Mucosa of rectum (tissue), 2 donors: ENCODE measurements at regions not wholly inside any gene's neighbourhood (a gene's known extent, or its start where the extent isn't known, plus 50 kb on each side); places are given as distances from the start of the nearest gene placed in this dataset.

ENCODE experiments used
- H3K27ac ChIP-seq, 2 donors: one replicate each; pipeline ENCODE4 v1.7.0; 2013; ENCODE audit warnings: inconsistent platforms in 2 of 2, low read depth in 2 of 2, low read length in 2 of 2
- H3K27me3 ChIP-seq, 2 donors: one replicate each; pipeline ENCODE4 v1.7.0; 2013; ENCODE audit warnings: low read length in 2 of 2; ENCODE audit not compliant: control insufficient read depth in 2 of 2, insufficient read depth in 2 of 2
- H3K36me3 ChIP-seq, 2 donors: one replicate each; pipeline ENCODE4 v1.7.0; 2013; ENCODE audit warnings: low read length in 2 of 2; ENCODE audit not compliant: control insufficient read depth in 2 of 2, insufficient read depth in 2 of 2
- H3K4me1 ChIP-seq, 2 donors: one replicate each; pipeline ENCODE4 v1.7.0; 2013; ENCODE audit warnings: low read length in 2 of 2, mild to moderate bottlenecking in 1 of 2; ENCODE audit not compliant: control insufficient read depth in 2 of 2, insufficient read depth in 2 of 2
- H3K4me3 ChIP-seq, 2 donors: one replicate each; pipeline ENCODE4 v1.7.0; 2013; ENCODE audit warnings: low read length in 2 of 2
- H3K9ac ChIP-seq, 2 donors: one replicate each; pipeline ENCODE4 v1.7.0; 2013; ENCODE audit warnings: low read length in 2 of 2, low read depth in 1 of 2, mild to moderate bottlenecking in 1 of 2
- H3K9me3 ChIP-seq, 2 donors: one replicate each; pipeline ENCODE4 v1.7.0; 2013; ENCODE audit warnings: low read length in 2 of 2; ENCODE audit not compliant: control insufficient read depth in 2 of 2
- donor health status: healthy.
- donor health status: Normal muscosa, but diverticular disease.

- Histone ChIP-seq H3K27ac (no peak overlapping the region), H3K9me3 (no peaks in the 10 kb centered on the region), H3K9ac (no peak overlapping the region), H3K27me3 (no peaks in the 10 kb centered on the region), H3K4me1 (no peaks in the 10 kb centered on the region), H3K4me3 (no peak overlapping the region), H3K36me3 (no peaks in the 10 kb centered on the region)
Observed at GRCh38 chr16:72299684-72300243, 127.8 kb upstream of the PMFBP1 start.

DNA sequence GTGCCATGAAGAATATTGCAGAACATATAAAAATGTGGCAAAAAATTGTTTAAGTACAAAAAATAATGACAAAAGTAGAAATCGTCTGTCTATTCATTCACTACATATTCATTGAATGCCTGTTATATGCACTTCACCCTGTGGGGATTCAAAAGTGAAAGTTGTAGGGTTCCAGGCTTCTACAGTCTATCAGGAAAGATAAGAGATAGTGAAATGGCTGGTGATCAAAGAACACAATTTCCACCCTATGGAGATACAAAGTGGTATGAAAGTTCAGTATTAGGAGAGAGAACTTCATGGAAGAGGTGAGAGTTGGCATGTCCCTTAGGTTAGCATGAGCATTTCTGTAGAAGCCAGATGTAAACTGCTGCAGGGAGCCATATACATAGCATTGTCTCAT lies 127.0 kb upstream of the PMFBP1 start:
- no peaks in the 10 kb centered on the region for H3K27me3 ChIP-seq
- no peaks in the 10 kb centered on the region for H3K9me3 ChIP-seq

GRCh38 chr16:72295914-72296313 lies 124.0 kb upstream of the PMFBP1 start:
- H3K36me3 ChIP-seq: no peaks in the 10 kb centered on the region
- no peak overlapping the region for H3K4me3 ChIP-seq
- H3K4me1 ChIP-seq: peaks cover 0 to 3% of the 10 kb centered on the region in 2 donors
- H3K27ac ChIP-seq: no peak overlapping the region
- no peaks in the 10 kb centered on the region for H3K9me3 ChIP-seq
- H3K27me3 ChIP-seq: no peaks in the 10 kb centered on the region
- no peak overlapping the region for H3K9ac ChIP-seq

More for the DNA sequence above, 127.0 kb upstream of the PMFBP1 start:
- Histone ChIP-seq H3K36me3 (no peaks in the 10 kb centered on the region), H3K4me3 (no peak overlapping the region), H3K9ac (no peak overlapping the region), H3K27ac (no peak overlapping the region), H3K4me1 (no peaks in the 10 kb centered on the region)

- Histone ChIP-seq H3K9ac (no peak overlapping the region), H3K27ac (no peak overlapping the region), H3K4me1 (peaks cover 0 to 3% of the 10 kb centered on the region in 2 donors), H3K36me3 (no peaks in the 10 kb centered on the region), H3K4me3 (no peak overlapping the region), H3K27me3 (no peaks in the 10 kb centered on the region), H3K9me3 (no peaks in the 10 kb centered on the region)
Observed at GRCh38 chr16:72291531-72291981, 119.6 kb upstream of the PMFBP1 start.

- no peak overlapping the region for H3K9ac ChIP-seq
- no peak overlapping the region for H3K27ac ChIP-seq
- H3K9me3 ChIP-seq: no peaks in the 10 kb centered on the region
- H3K4me1 ChIP-seq: peaks cover 0 to 3% of the 10 kb centered on the region in 2 donors
- H3K27me3 ChIP-seq: no peaks in the 10 kb centered on the region
- no peak overlapping the region for H3K4me3 ChIP-seq
- H3K36me3 ChIP-seq: no peaks in the 10 kb centered on the region
Observed at GRCh38 chr16:72291121-72291520, 119.2 kb upstream of the PMFBP1 start.

DNA sequence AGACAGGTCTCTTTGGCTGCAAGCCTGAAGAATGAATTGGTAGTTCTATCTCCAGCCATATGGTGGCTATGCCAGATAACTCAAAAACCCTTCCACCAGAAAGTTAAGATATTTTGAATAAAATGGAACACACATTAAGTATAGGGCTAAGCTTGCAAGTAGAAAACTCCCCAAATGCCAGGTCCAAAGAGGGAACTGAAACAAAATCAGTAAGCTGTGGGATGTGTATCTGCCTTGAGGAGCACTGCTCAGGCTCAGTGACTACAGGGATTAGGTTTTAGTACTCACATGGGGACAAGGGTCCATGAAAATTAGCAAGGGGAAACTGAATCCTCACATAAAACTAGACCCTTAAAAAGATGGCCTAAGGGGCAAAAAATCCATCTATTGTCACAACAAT lies 115.7 kb upstream of the PMFBP1 start:
- no peaks in the 10 kb centered on the region for H3K9me3 ChIP-seq
- no peaks in the 10 kb centered on the region for H3K36me3 ChIP-seq
- H3K27me3 ChIP-seq: no peaks in the 10 kb centered on the region
- H3K27ac ChIP-seq: no peak overlapping the region
- peaks cover 0 to 3% of the 10 kb centered on the region in 2 donors for H3K4me1 ChIP-seq
- no peak overlapping the region for H3K9ac ChIP-seq
- H3K4me3 ChIP-seq: no peak overlapping the region

DNA sequence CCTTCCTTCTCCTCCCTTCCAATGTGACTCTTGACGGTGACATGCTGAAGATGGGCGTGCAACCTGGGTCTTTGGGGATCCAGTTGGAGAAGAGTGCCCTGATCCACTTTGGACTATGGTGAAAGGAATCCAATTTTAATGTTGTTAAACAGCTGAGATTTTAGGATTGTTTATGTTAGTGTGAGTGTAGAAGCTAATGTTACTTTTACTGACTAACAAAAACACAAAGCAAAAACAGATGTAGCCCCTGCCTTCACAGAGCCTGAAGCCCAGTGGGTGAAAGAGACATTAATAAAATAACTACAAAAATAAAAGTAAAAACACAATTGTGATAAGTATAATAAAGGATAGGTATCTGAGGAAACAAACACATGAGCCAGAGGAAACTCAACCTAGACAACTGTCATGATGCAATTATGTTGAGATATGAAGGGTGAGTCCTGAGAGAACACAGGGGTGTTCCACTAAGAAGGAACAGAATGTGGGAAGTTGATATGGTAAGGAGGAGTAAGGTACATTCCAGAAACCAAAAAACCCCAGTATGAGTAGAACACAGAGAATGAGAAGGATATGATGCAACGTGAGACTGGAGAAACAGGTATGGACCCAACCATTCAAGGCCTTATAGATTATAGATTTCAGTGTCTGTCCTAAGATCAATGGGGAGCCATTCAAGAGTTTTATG lies 115.1 kb upstream of the PMFBP1 start:
- Histone ChIP-seq H3K4me3 (no peak overlapping the region), H3K9me3 (no peaks in the 10 kb centered on the region), H3K4me1 (peaks cover 0 to 3% of the 10 kb centered on the region in 2 donors), H3K36me3 (no peaks in the 10 kb centered on the region), H3K9ac (no peak overlapping the region), H3K27ac (no peak overlapping the region), H3K27me3 (no peaks in the 10 kb centered on the region)

GRCh38 chr16:72285728-72286127 lies 113.8 kb upstream of the PMFBP1 start:
- Histone ChIP-seq H3K4me3 (no peak overlapping the region), H3K27ac (no peak overlapping the region), H3K9me3 (no peaks in the 10 kb centered on the region), H3K36me3 (no peaks in the 10 kb centered on the region), H3K4me1 (no peaks in the 10 kb centered on the region), H3K27me3 (no peaks in the 10 kb centered on the region), H3K9ac (no peak overlapping the region)

DNA sequence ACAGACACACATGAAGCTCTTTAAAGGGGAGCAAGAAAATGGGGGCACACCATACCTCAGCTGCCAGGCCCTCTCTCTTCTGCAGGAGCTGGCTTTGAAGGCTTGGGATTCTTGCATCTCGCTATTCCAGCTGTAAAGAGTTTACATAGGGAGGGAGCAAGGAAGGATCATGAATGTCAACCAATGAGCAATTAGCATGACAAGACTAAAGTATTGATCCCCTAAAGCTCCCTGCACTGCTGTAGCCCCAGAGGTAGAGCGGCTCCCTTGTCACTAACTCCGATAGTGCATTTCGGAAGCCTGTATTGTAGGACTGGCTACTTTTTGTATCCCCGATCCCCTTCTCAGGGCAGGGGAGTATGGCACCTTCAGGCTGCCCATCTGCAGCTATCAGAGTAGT lies 113.4 kb upstream of the PMFBP1 start:
- no peak overlapping the region for H3K4me3 ChIP-seq
- no peaks in the 10 kb centered on the region for H3K36me3 ChIP-seq
- no peaks in the 10 kb centered on the region for H3K9me3 ChIP-seq
- no peaks in the 10 kb centered on the region for H3K4me1 ChIP-seq
- no peak overlapping the region for H3K27ac ChIP-seq
- no peaks in the 10 kb centered on the region for H3K27me3 ChIP-seq
- no peak overlapping the region for H3K9ac ChIP-seq

GRCh38 chr16:72284042-72284789 lies 112.3 kb upstream of the PMFBP1 start:
- Histone ChIP-seq H3K36me3 (no peaks in the 10 kb centered on the region), H3K27ac (no peak overlapping the region), H3K4me3 (no peak overlapping the region), H3K4me1 (no peaks in the 10 kb centered on the region), H3K27me3 (no peaks in the 10 kb centered on the region), H3K9ac (no peak overlapping the region), H3K9me3 (no peaks in the 10 kb centered on the region)
